ENCODE measurements at regions not wholly inside any gene's neighbourhood (a gene's known extent, or its start where the extent isn't known, plus 50 kb on each side); places are given as distances from the start of the nearest gene placed in this dataset.

- ChIA-PET POLR2A (no interaction called here), CTCF (no interaction called here)
- no peak overlapping the region for H3K4me3 ChIP-seq (ENCODE audit: low read depth, low read length)
- H3K9me3 ChIP-seq (ENCODE audit: control insufficient read depth, insufficient read depth, low read depth, low read length) = no peaks in the 10 kb centered on the region
- H3K27ac ChIP-seq (ENCODE audit: extremely low read depth, low read depth, low read length) = no peak overlapping the region
- TF ChIP-seq PBX3 (CRISPR knock-in tag; IDR thresholded peaks at IDR 0.05) (no peak), ZNF501 (tag by site-specific recombination; IDR thresholded peaks at IDR 0.05) (no peak), ZNF521 (tag by site-specific recombination; IDR thresholded peaks at IDR 0.05) (no peak), ZNF311 (tag by site-specific recombination; IDR thresholded peaks at IDR 0.05; ENCODE audit: borderline replicate concordance) (no peak), OVOL3 (tag by site-specific recombination; IDR thresholded peaks at IDR 0.05) (no peak), ZNF701 (tag by site-specific recombination; IDR thresholded peaks at IDR 0.05) (no peak), ZNF843 (tag by site-specific recombination; IDR thresholded peaks at IDR 0.05) (no peak), FEZF1 (tag by site-specific recombination; IDR thresholded peaks at IDR 0.05) (no peak), ZNF514 (tag by site-specific recombination; IDR thresholded peaks at IDR 0.05) (no peak), HOXC10 (CRISPR knock-in tag; IDR thresholded peaks at IDR 0.05) (no peak), PATZ1 (tag by site-specific recombination; IDR thresholded peaks at IDR 0.05) (no peak), ZNF148 (tag by site-specific recombination; IDR thresholded peaks at IDR 0.05; ENCODE audit: borderline replicate concordance) (no peak), ZNF292 (tag by site-specific recombination; IDR thresholded peaks at IDR 0.05; ENCODE audit: borderline replicate concordance, low read depth) (no peak), YY2 (tag by site-specific recombination; IDR thresholded peaks at IDR 0.05) (no peak), ZFP69B (tag by site-specific recombination; IDR thresholded peaks at IDR 0.05) (no peak), ZNF596 (tag by site-specific recombination; IDR thresholded peaks at IDR 0.05) (no peak), ZSCAN4 (tag by site-specific recombination; IDR thresholded peaks at IDR 0.05) (no peak), ZNF184 (tag by site-specific recombination; IDR thresholded peaks at IDR 0.05) (no peak), ZNF624 (tag by site-specific recombination; IDR thresholded peaks at IDR 0.05) (no peak), ZNF133 (tag by site-specific recombination; IDR thresholded peaks at IDR 0.05) (no peak)
- H3K4me1 ChIP-seq (ENCODE audit: control insufficient read depth, insufficient read depth, low read length) = no peaks in the 10 kb centered on the region
- H3K36me3 ChIP-seq (ENCODE audit: control insufficient read depth in 2 of 2, insufficient read depth in 1 of 2, low read length in 2 of 2) = no peaks in the 10 kb centered on the region
Observed at GRCh38 chr13:54945973-54946372, 1917.4 kb downstream of the OLFM4 start.

- Histone ChIP-seq H3K36me3 (ENCODE audit: control insufficient read depth in 2 of 2, insufficient read depth in 1 of 2, low read length in 2 of 2) (no peaks in the 10 kb centered on the region), H3K4me1 (ENCODE audit: control insufficient read depth, insufficient read depth, low read length) (no peaks in the 10 kb centered on the region), H3K4me3 (ENCODE audit: low read depth, low read length) (no peak overlapping the region), H3K27ac (ENCODE audit: extremely low read depth, low read depth, low read length) (no peak overlapping the region), H3K9me3 (ENCODE audit: control insufficient read depth, insufficient read depth, low read depth, low read length) (no peaks in the 10 kb centered on the region)
- CTCF ChIA-PET = no interaction called here
- POLR2A ChIA-PET = no interaction called here
- TF ChIP-seq ZNF660 (tag by site-specific recombination; IDR thresholded peaks at IDR 0.05) = no peak
- TF ChIP-seq ZFP3 (tag by site-specific recombination; IDR thresholded peaks at IDR 0.05; ENCODE audit: low read depth) = no peak
- TF ChIP-seq ZBTB44 (tag by site-specific recombination; IDR thresholded peaks at IDR 0.05) = no peak
- no peak for TF ChIP-seq REPIN1 (tag by site-specific recombination; IDR thresholded peaks at IDR 0.05; ENCODE audit: low read depth)
- no peak for TF ChIP-seq ZNF341 (tag by site-specific recombination; IDR thresholded peaks at IDR 0.05; ENCODE audit: low read depth)
- no peak for TF ChIP-seq ZNF48 (tag by site-specific recombination; IDR thresholded peaks at IDR 0.05)
Observed at GRCh38 chr13:54949735-54950134, 1921.1 kb downstream of the OLFM4 start.
